ENCODE measurements at regions not wholly inside any gene's neighbourhood (a gene's known extent, or its start where the extent isn't known, plus 50 kb on each side); places are given as distances from the start of the nearest gene placed in this dataset.

DNA sequence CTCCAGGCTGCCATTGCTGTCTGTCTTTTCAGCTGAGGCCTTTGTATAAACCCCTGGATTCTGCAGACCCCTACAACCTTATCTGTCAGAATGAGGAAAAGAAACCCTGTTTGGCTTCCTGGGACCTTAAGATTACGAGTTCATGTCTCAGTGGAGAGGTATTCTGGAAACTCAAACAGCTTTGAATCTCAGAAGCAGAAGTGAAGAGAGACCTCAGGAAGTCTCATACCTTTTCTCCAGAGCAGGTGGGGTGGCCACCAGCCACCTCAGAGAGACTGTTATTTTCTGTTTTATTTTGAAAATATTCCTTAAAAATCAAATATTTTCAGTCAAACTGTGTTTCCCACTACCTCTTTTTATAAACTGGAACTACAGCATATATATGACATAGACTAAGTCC is 457.5 kb downstream of the TMEM232 start (continued):
- TF ChIP-seq HDAC2 (IDR thresholded peaks at IDR 0.05; ENCODE audit: borderline replicate concordance in 1 of 2, low read depth in 2 of 2, low read length in 2 of 2), result no peak
- no peak for TF ChIP-seq EGR1 (IDR thresholded peaks at IDR 0.05; ENCODE audit: borderline replicate concordance, low read depth, low read length)
- no peak for TF ChIP-seq SRF (IDR thresholded peaks at IDR 0.05; ENCODE audit: low read depth, low read length)
- TF ChIP-seq RNF2 (IDR thresholded peaks at IDR 0.05; ENCODE audit: borderline replicate concordance, low read depth, low read length, missing control alignments, poor library complexity, severe bottlenecking), result no peak
- TF ChIP-seq SIN3A (conservative IDR thresholded peaks at IDR 0.05 in 1 of 2, IDR thresholded peaks at IDR 0.05 in 1 of 2; ENCODE audit: low read depth in 1 of 2, low read length in 2 of 2), result no peak
- no peak for TF ChIP-seq CREB1 (IDR thresholded peaks at IDR 0.05)
- TF ChIP-seq SP1 (IDR thresholded peaks at IDR 0.05; ENCODE audit: low read depth, low read length), result no peak
- no peak for TF ChIP-seq CHD2 (IDR thresholded peaks at IDR 0.05; ENCODE audit: low read length)
- TF ChIP-seq MAFK (IDR thresholded peaks at IDR 0.05; ENCODE audit: low read depth, low read length), result no peak
